Common myeloid progenitor, CD34-positive (primary cell): ENCODE measurements at regions not wholly inside any gene's neighbourhood (a gene's known extent, or its start where the extent isn't known, plus 50 kb on each side); places are given as distances from the start of the nearest gene placed in this dataset.

Experiments used
- CTCF ChIA-PET: fragments of 350-600 bp; sonication (Branson Sonifier 250); formaldehyde crosslinking; loops from one replicate; lab custom pipeline; 2021; ENCODE audit warnings: antibody characterized with exemption; lab: Charles Lee
- POLR2A ChIA-PET: fragments of 350-600 bp; sonication (Branson Sonifier 250); formaldehyde crosslinking; loops from one replicate; lab custom pipeline; 2021; ENCODE audit warnings: antibody characterized with exemption; lab: Charles Lee
- DNase-seq, 3 donors: peaks; one replicate each; pipeline versions ENCODE4 v3.0.0 to v3.0.0-alpha.2; 2013
- H3K27ac ChIP-seq, 2 experiments: 1 replicate in 1 of 2; 2 replicates in 1 of 2; pipeline ENCODE4 v1.7.0; 2013; ENCODE audit warnings: inconsistent platforms in 2 of 2, low read length in 2 of 2, mild to moderate bottlenecking in 2 of 2, low read depth in 1 of 2, moderate library complexity in 1 of 2; ENCODE audit not compliant: severe bottlenecking in 2 of 2, insufficient read depth in 1 of 2, poor library complexity in 1 of 2
- H3K27me3 ChIP-seq, 5 experiments: replicated peaks in 2 of 5; 1 replicate in 3 of 5; 2 replicates in 2 of 5; pipeline versions ENCODE4 v1.6.1 to v1.7.0; 2013; ENCODE audit warnings: low read length in 4 of 5, mild to moderate bottlenecking in 2 of 5, moderate library complexity in 2 of 5, inconsistent platforms in 1 of 5; ENCODE audit not compliant: insufficient read depth in 5 of 5, control insufficient read depth in 4 of 5
- H3K36me3 ChIP-seq, 4 experiments: 1 replicate in 2 of 4; 2 replicates in 2 of 4; pipeline versions ENCODE4 v1.6.1 to v1.7.0; 2013; ENCODE audit warnings: low read length in 3 of 4, control low read depth in 1 of 4, mild to moderate bottlenecking in 1 of 4; ENCODE audit not compliant: control insufficient read depth in 4 of 4, insufficient read depth in 4 of 4
- H3K4me1 ChIP-seq, 4 experiments: 1 replicate in 3 of 4; 2 replicates in 1 of 4; pipeline versions ENCODE4 v1.6.1 to v1.7.1; 2013; ENCODE audit warnings: low read length in 3 of 4, mild to moderate bottlenecking in 3 of 4, control low read depth in 1 of 4, inconsistent platforms in 1 of 4, moderate library complexity in 1 of 4; ENCODE audit not compliant: control insufficient read depth in 4 of 4, insufficient read depth in 4 of 4; ENCODE audit errors: control extremely low read depth in 1 of 4
- H3K4me3 ChIP-seq, 7 experiments: 1 replicate in 4 of 7; 2 replicates in 3 of 7; pipeline versions ENCODE4 v1.5.1 to v1.7.0; 2013; ENCODE audit warnings: mild to moderate bottlenecking in 7 of 7, low read length in 6 of 7, moderate library complexity in 6 of 7, inconsistent platforms in 2 of 7, low read depth in 2 of 7, control low read depth in 1 of 7; ENCODE audit not compliant: insufficient read depth in 4 of 7, control insufficient read depth in 1 of 7; ENCODE audit errors: extremely low read depth in 1 of 7
- H3K9me3 ChIP-seq, 5 experiments: 1 replicate in 4 of 5; 2 replicates in 1 of 5; pipeline versions ENCODE4 v1.6.1 to v1.7.1; 2013; ENCODE audit warnings: low read length in 4 of 5, mild to moderate bottlenecking in 2 of 5, inconsistent platforms in 1 of 5, low read depth in 1 of 5, moderate library complexity in 1 of 5; ENCODE audit not compliant: control insufficient read depth in 4 of 5, insufficient read depth in 2 of 5; ENCODE audit errors: control extremely low read depth in 1 of 5
- WGBS: methylation state at CpG from one replicate; pipeline ENCODE4 v1.1.5; 2013; ENCODE audit not compliant: insufficient coverage; 5-methylcytosine and 5-hydroxymethylcytosine counted together

DNA sequence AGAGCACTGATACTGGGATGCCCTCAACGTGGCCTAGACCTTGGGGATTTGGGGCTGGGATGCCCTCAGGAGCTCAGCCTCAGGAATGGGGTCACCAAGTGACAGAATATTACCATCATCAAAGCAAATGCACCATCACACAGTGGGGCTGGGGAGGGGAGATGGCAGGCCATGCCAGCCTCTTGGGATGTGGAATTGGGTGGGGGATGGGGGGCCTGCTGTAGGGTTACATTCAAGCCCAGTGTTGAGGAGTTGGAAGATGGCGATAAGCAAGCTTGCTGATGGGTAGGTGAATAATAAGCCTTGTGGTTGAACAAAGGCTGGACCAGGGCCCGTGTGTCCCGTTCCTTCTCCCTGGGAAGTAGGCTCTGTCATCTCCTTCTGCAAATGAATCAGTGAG lies 69.1 kb upstream of the GPR12 start:
- WGBS, result 94% methylated on average over 3 of the region's 4 CpGs

DNA sequence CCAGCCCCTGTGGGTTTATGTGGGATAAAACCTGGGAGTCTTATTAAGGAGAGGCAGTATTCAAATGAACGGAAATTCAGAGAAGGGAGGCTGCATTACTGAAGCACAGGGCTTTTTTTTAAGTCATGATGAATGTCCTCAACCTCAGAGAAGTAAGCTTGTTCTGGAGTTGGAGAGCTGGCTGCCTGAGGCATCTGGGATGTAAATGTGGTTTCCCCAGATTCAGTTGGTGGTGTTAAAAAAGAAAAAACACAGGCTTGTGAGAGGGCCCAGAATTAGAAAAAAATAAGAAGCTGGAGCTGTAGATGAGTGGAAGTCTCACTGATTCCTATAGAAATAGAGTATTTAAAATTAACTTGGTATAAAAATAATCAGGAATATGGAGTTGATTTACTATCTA lies 64.0 kb upstream of the GPR12 start:
- 20% methylated on average over 1 of the region's 1 CpG for WGBS
- no peak overlapping the region for H3K4me3 ChIP-seq
- POLR2A ChIA-PET, result no interaction called here
- no peaks in the 10 kb centered on the region for H3K27me3 ChIP-seq
- H3K4me1 ChIP-seq, result no peaks in the 10 kb centered on the region
- CTCF ChIA-PET, result no interaction called here
- H3K27ac ChIP-seq, result no peak overlapping the region
- no peak for DNase-seq
- H3K9me3 ChIP-seq, result no peaks in the 10 kb centered on the region
- H3K36me3 ChIP-seq, result no peaks in the 10 kb centered on the region

More for the DNA sequence above, 69.1 kb upstream of the GPR12 start:
- Histone ChIP-seq H3K4me1 (no peaks in the 10 kb centered on the region), H3K27ac (no peak overlapping the region), H3K36me3 (no peaks in the 10 kb centered on the region), H3K27me3 (peaks cover 0 to 4% (median 0%) of the 10 kb centered on the region in 5 experiments), H3K4me3 (no peak overlapping the region), H3K9me3 (no peaks in the 10 kb centered on the region)
- DNase-seq, result no peak
- ChIA-PET CTCF (no interaction called here), POLR2A (no interaction called here)

DNA sequence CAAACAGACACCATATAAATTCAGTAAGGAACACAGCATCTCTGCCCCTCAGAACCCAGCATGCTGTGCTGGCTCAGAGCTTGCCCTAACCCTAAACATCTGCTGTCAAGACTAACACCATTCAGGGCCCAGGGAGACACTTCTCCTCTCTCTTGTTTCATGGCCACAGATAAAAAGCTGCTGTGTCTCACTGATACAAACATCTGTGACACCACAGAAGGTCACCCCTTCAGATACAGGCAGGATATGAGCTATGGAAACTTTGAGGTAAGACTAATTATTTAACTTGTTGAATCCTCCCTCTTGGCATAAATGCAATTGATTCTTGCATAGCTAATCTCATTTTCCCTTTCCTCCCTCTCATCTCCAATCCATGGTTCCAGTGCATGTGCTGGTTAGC lies 61.6 kb upstream of the GPR12 start:
- ChIA-PET CTCF (no interaction called here), POLR2A (no interaction called here)
- H3K27me3 ChIP-seq, result no peaks in the 10 kb centered on the region
- no peaks in the 10 kb centered on the region for H3K9me3 ChIP-seq
- no peak overlapping the region for H3K27ac ChIP-seq
- peak in 1 of 3 donors; percentile 8 for DNase-seq
- no peak overlapping the region for H3K4me3 ChIP-seq
- no peaks in the 10 kb centered on the region for H3K4me1 ChIP-seq
- H3K36me3 ChIP-seq, result no peaks in the 10 kb centered on the region

GRCh38 chr13:26821672-26822071 lies 61.1 kb upstream of the GPR12 start:
- no peak for DNase-seq
- Histone ChIP-seq H3K9me3 (no peaks in the 10 kb centered on the region), H3K27me3 (no peaks in the 10 kb centered on the region), H3K36me3 (no peaks in the 10 kb centered on the region), H3K27ac (no peak overlapping the region), H3K4me3 (no peak overlapping the region), H3K4me1 (no peaks in the 10 kb centered on the region)
- ChIA-PET CTCF (no interaction called here), POLR2A (no interaction called here)
- WGBS, result 97% methylated on average over 7 of the region's 7 CpGs

DNA sequence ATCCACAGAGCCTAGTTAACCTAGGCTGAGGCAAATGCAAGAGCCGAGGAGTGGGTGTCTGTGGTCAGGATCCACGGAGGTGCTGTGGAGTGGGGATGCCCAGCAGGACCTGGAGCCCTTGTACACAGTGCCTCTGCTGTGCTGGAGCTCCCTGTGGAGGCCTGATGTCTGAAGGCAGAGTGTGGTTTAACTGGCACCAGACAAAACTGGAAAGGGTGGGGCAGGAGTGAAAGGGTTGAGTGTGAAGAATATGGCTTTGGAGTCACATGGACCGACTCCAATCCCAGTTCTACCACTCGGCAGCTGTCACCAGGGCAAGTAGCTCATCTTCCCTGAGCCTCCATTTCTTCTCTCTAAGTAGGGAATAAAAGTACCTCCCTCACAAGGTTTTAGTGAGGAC lies 60.3 kb upstream of the GPR12 start:
- Histone ChIP-seq H3K27me3 (peaks cover 0 to 4% (median 0%) of the 10 kb centered on the region in 5 experiments), H3K4me1 (no peaks in the 10 kb centered on the region), H3K36me3 (no peaks in the 10 kb centered on the region), H3K9me3 (no peaks in the 10 kb centered on the region), H3K4me3 (no peak overlapping the region), H3K27ac (no peak overlapping the region)
- POLR2A ChIA-PET, result no interaction called here
- 90% methylated on average over 2 of the region's 4 CpGs for WGBS
- CTCF ChIA-PET, result no interaction called here
- no peak for DNase-seq

DNA sequence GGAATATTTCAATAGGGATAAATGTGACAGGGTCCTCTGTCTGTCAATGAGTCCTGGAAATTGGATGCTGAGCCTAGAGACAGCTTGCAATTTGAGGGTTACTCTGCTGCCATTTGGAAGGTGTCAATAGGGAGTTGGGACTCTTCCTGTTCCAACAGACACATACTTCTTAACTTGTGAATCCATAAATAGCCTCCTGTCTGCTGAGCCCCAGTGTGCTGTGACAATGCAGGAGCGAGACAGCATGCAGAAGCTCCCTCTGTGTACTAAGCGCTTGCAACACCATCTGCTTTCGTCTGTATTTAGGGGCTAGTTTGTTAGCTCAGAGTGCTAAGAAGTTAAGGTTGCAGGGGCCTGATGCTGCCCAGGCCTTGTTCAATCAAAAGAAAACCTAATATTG lies 58.5 kb upstream of the GPR12 start:
- CTCF ChIA-PET, result no interaction called here
- Histone ChIP-seq H3K4me1 (no peaks in the 10 kb centered on the region), H3K27me3 (peaks cover 0 to 7% (median 0%) of the 10 kb centered on the region in 5 experiments), H3K36me3 (no peaks in the 10 kb centered on the region), H3K27ac (no peak overlapping the region), H3K4me3 (no peak overlapping the region), H3K9me3 (no peaks in the 10 kb centered on the region)
- no peak for DNase-seq
- POLR2A ChIA-PET, result no interaction called here
- WGBS, result 100% methylated on average over 2 of the region's 3 CpGs

- H3K9me3 ChIP-seq, result no peaks in the 10 kb centered on the region
- WGBS, result 99% methylated on average over 7 of the region's 8 CpGs
- peaks cover 0 to 7% (median 2%) of the 10 kb centered on the region in 5 experiments for H3K27me3 ChIP-seq
- POLR2A ChIA-PET, result no interaction called here
- H3K36me3 ChIP-seq, result no peaks in the 10 kb centered on the region
- CTCF ChIA-PET, result no interaction called here
- no peaks in the 10 kb centered on the region for H3K4me1 ChIP-seq
- H3K27ac ChIP-seq, result no peak overlapping the region
- H3K4me3 ChIP-seq, result no peak overlapping the region
- DNase-seq, result no peak
These were observed 56.3 kb upstream of the GPR12 start for GRCh38 chr13:26816881-26817280.
